ENCODE measurements at regions not wholly inside any gene's neighbourhood (a gene's known extent, or its start where the extent isn't known, plus 50 kb on each side); places are given as distances from the start of the nearest gene placed in this dataset.

DNA sequence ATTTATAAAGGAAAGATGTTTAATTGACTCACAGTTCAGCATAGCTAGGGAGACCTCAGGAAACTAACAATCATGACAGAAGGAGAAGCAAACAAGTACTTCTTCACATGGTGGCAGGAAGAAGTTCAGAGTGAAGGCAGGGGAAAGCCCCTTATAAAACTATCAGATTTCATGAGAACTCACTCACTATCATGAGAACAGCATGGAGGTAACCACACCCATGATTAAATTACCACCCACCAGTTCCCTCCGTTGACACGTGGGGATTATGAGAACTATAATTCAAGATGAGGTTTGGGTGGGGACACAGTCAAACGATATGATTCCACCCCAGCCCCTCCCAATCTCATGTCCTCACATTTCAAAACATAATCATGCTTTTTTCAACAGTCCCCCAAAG lies 124.2 kb upstream of the PCGF5 start:
- TF ChIP-seq, protein P1, sequence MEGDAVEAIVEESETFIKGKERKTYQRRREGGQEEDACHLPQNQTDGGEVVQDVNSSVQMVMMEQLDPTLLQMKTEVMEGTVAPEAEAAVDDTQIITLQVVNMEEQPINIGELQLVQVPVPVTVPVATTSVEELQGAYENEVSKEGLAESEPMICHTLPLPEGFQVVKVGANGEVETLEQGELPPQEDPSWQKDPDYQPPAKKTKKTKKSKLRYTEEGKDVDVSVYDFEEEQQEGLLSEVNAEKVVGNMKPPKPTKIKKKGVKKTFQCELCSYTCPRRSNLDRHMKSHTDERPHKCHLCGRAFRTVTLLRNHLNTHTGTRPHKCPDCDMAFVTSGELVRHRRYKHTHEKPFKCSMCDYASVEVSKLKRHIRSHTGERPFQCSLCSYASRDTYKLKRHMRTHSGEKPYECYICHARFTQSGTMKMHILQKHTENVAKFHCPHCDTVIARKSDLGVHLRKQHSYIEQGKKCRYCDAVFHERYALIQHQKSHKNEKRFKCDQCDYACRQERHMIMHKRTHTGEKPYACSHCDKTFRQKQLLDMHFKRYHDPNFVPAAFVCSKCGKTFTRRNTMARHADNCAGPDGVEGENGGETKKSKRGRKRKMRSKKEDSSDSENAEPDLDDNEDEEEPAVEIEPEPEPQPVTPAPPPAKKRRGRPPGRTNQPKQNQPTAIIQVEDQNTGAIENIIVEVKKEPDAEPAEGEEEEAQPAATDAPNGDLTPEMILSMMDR (IDR thresholded peaks at IDR 0.05): no peak
- TF ChIP-seq POLR2AphosphoS5 (IDR thresholded peaks at IDR 0.05; ENCODE audit: low read depth, low read length): no peak
